Amygdala (tissue), 56 donors: ENCODE measurements at regions not wholly inside any gene's neighbourhood (a gene's known extent, or its start where the extent isn't known, plus 50 kb on each side); places are given as distances from the start of the nearest gene placed in this dataset.
"Not testable (repeated sequence)": the region's sequence is repeated elsewhere in the genome, so short reads cannot be mapped to it uniquely, and the experiment has no call there.

Experiments
- DNase-seq, 56 donors: peaks; one replicate each; lab custom pipeline; 2025; lab: John Stamatoyannopoulos, UW

- DNase-seq = no peak
These were observed 99.2 kb upstream of the UXS1 start for GRCh38 chr2:106293271-106293783.

GRCh38 chr2:106292627-106293026 lies 98.5 kb upstream of the UXS1 start:
- no peak for DNase-seq

- DNase-seq = no peak
These were observed 94.8 kb upstream of the UXS1 start for GRCh38 chr2:106288873-106289272.

GRCh38 chr2:106285237-106285829 lies 91.2 kb upstream of the UXS1 start:
- DNase-seq = no peak

GRCh38 chr2:106284691-106285202 lies 90.6 kb upstream of the UXS1 start:
- no peak for DNase-seq

- DNase-seq = peak in 8 of 56 donors; percentile 7 to 46 (median 18)
These were observed 90.2 kb upstream of the UXS1 start for GRCh38 chr2:106284255-106284654.

- not testable (repeated sequence) for DNase-seq
These were observed 89.4 kb upstream of the UXS1 start for GRCh38 chr2:106283228-106284152.

- no peak for DNase-seq
These were observed 88.5 kb upstream of the UXS1 start for GRCh38 chr2:106282462-106283170.

- not testable (repeated sequence) for DNase-seq
These were observed 87.9 kb upstream of the UXS1 start for GRCh38 chr2:106281907-106282430.

- DNase-seq = peak in 4 of 56 donors; percentile 4 to 15 (median 8)
These were observed 86.8 kb upstream of the UXS1 start for GRCh38 chr2:106280722-106281446.

- no peak for DNase-seq
These were observed 86.1 kb upstream of the UXS1 start for GRCh38 chr2:106280224-106280623.

- DNase-seq = no peak
These were observed 84.2 kb upstream of the UXS1 start for GRCh38 chr2:106278112-106278876.

- DNase-seq = no peak
These were observed 83.3 kb upstream of the UXS1 start for GRCh38 chr2:106277426-106277825.

GRCh38 chr2:106275971-106276370 lies 81.9 kb upstream of the UXS1 start:
- DNase-seq = no peak

GRCh38 chr2:106274668-106275067 lies 80.6 kb upstream of the UXS1 start:
- no peak for DNase-seq

- DNase-seq = no peak
These were observed 78.2 kb upstream of the UXS1 start for GRCh38 chr2:106272216-106272807.

GRCh38 chr2:106270471-106270891 lies 76.4 kb upstream of the UXS1 start:
- DNase-seq = no peak

GRCh38 chr2:106269591-106270291 lies 75.6 kb upstream of the UXS1 start:
- DNase-seq = no peak
